AG04450 (cell line): ENCODE measurements at regions not wholly inside any gene's neighbourhood (a gene's known extent, or its start where the extent isn't known, plus 50 kb on each side); places are given as distances from the start of the nearest gene placed in this dataset.

ENCODE experiments used
- CTCF ChIA-PET: fragments of 300-600, 350-600 bp; formaldehyde crosslinking; extraction: SDS; loops from one replicate; lab custom pipeline; 2022; ENCODE audit warnings: antibody characterized with exemption, inconsistent platforms; lab: Charles Lee
- POLR2A ChIA-PET: fragments of 350-600 bp; formaldehyde crosslinking; extraction: SDS; loops from one replicate; lab custom pipeline; 2021; ENCODE audit warnings: antibody characterized with exemption, inconsistent platforms; lab: Yijun Ruan, JAX
- DNase-seq: peaks from one replicate; pipeline ENCODE4 v3.0.0-alpha.2; 2011; ENCODE audit warnings: low read depth, low spot score
- H3K27ac ChIP-seq: one replicate; pipeline ENCODE4 v1.5.1; 2012; ENCODE audit warnings: low read depth, low read length, control low read depth
- H3K27me3 ChIP-seq: one replicate; pipeline ENCODE4 v1.6.0; 2012; ENCODE audit warnings: low read length; ENCODE audit not compliant: control insufficient read depth, insufficient read depth
- H3K4me3 ChIP-seq: 2 replicates; pipeline ENCODE4 v1.5.1; 2011; ENCODE audit warnings: mild to moderate bottlenecking, low read depth, low read length, control low read depth
- H3K9me3 ChIP-seq: 2 replicates; pipeline ENCODE4 v1.5.1; 2012; ENCODE audit warnings: low read length; ENCODE audit not compliant: control insufficient read depth, insufficient read depth
- CTCF ChIP-seq: IDR thresholded peaks from 2 replicates; pipeline ENCODE4 v1.5.1; 2011; ENCODE audit warnings: low read depth, low read length, control low read depth, inconsistent platforms

GRCh38 chr1:230550428-230550827 lies 91.9 kb upstream of the COG2 start:
- Histone ChIP-seq H3K9me3 (no peaks in the 10 kb centered on the region), H3K27ac (no peak overlapping the region), H3K27me3 (no peaks in the 10 kb centered on the region), H3K4me3 (no peak overlapping the region)
- DNase-seq, result no peak
- ChIA-PET CTCF (no interaction called here), POLR2A (no interaction called here)
- no peak for TF ChIP-seq CTCF

DNA sequence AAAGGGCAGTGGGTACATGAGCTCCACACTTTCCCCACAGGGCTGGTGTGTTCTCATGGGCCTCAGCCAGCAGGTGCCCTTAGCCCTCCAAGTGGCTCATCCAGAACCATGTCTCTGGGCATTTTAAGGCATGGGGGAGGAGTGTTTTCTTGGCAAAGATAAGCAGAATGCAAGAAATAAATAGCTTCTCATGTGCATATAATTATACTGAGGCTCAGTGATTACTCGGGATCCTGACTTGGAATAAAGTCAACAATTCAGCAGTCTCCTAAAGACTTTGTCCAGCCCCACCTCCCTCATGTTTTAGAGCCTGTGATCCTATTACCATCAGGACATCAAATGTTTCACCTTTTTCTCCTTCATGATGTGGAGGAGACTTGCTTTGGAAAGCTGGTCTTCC lies 92.7 kb upstream of the COG2 start:
- POLR2A ChIA-PET, result no interaction called here
- no peaks in the 10 kb centered on the region for H3K27me3 ChIP-seq
- no peak for TF ChIP-seq CTCF
- no peak overlapping the region for H3K4me3 ChIP-seq
- no peaks in the 10 kb centered on the region for H3K9me3 ChIP-seq
- H3K27ac ChIP-seq, result no peak overlapping the region
- CTCF ChIA-PET, result no interaction called here
- DNase-seq, result no peak

- ChIA-PET POLR2A (no interaction called here), CTCF (no interaction called here)
- DNase-seq, result no peak
- Histone ChIP-seq H3K27me3 (no peaks in the 10 kb centered on the region), H3K27ac (no peak overlapping the region), H3K4me3 (no peak overlapping the region), H3K9me3 (no peaks in the 10 kb centered on the region)
- TF ChIP-seq CTCF, result no peak
Observed at GRCh38 chr1:230548997-230549396, 93.3 kb upstream of the COG2 start.

DNA sequence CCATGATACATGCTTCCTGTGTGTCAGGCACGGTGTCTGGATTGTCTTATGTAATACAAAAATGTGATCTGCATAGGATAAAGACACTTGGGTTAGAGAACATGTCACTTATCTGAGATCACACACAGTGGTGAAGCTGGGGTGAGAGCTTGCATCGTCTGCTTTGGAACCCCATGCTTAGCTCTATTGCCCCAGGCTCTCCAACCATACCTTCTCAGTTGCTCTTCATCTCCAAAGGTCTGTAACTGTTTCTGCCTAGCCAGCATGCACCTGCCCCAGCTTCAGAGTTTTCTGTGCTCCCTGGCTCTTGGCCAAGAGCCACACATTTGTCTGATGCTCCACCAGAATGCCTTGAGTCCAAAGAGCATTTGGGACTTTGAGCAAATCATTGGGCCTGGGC lies 93.9 kb upstream of the COG2 start:
- Histone ChIP-seq H3K4me3 (no peak overlapping the region), H3K27ac (no peak overlapping the region), H3K9me3 (no peaks in the 10 kb centered on the region), H3K27me3 (no peaks in the 10 kb centered on the region)
- POLR2A ChIA-PET, result no interaction called here
- TF ChIP-seq CTCF, result no peak
- DNase-seq, result no peak
- CTCF ChIA-PET, result no interaction called here

DNA sequence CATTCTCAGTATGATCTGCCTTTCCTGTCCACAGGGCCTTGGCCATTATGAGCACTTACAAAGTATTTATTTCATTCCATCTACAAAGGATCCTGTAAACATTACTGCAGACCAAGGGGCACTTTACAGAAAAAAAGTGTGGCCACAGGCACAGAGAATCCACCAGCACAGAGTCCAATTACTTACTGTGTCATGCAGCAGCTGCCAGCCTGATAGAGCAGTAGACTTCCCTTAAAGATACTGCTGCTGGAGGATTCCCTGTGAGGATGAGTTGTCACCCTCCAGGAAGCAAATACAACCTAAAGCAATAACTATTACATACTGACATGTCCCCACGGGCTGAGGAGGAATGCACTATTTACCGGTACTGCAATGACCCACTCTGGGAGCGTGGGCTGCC lies 97.1 kb upstream of the COG2 start:
- POLR2A ChIA-PET, result no interaction called here
- DNase-seq, result no peak

More for the DNA sequence above, 97.1 kb upstream of the COG2 start:
- H3K9me3 ChIP-seq, result no peaks in the 10 kb centered on the region
- no peak for TF ChIP-seq CTCF
- H3K27me3 ChIP-seq, result no peaks in the 10 kb centered on the region
- CTCF ChIA-PET, result no interaction called here
- H3K27ac ChIP-seq, result no peak overlapping the region
- H3K4me3 ChIP-seq, result no peak overlapping the region
